Brain pericyte (primary cell): ENCODE measurements at regions not wholly inside any gene's neighbourhood (a gene's known extent, or its start where the extent isn't known, plus 50 kb on each side); places are given as distances from the start of the nearest gene placed in this dataset.

Experiments
- DNase-seq: peaks from one replicate; pipeline ENCODE4 v3.0.0-alpha.2; 2012; ENCODE audit warnings: low read depth, low spot score

DNA sequence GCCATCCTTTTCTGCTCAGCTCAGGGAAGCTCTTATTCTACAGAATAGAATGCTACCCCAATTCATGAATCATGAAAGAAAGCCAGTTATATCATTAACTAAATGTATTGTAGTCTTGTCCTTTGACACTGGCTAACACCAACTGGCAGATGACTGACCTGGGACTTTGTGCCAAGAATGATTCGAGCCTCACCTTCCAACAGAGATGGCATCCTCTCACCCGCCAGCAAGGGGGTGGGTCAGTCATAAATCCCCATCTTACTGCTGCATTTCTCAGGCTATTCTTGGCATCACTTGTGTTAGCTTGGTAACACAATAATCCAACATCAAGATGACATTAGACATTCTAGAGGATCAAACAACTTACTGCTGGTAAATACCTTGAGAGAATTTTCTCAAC, 1239.8 kb upstream of the MIR17HG start:
- DNase-seq: no peak

DNA sequence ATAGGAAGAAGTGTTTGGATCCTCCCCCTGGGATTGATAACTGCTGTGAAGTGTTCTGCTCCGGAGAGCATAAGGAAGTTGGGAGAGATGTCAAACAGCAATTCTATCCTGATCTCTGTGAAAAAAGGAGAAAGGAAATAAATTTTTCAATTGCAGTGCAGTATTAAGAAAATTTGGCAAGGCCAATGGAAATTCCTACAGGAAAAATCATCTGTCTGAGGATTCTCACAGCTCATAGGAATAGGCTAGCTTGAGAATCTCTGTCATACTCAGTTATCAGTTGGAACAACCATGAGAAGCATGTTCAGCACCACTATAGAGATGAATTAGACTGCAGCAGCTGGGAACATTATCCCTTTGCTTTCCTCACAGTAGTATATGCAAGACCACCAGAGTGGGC, 1238.9 kb upstream of the MIR17HG start:
- DNase-seq: no peak

DNA sequence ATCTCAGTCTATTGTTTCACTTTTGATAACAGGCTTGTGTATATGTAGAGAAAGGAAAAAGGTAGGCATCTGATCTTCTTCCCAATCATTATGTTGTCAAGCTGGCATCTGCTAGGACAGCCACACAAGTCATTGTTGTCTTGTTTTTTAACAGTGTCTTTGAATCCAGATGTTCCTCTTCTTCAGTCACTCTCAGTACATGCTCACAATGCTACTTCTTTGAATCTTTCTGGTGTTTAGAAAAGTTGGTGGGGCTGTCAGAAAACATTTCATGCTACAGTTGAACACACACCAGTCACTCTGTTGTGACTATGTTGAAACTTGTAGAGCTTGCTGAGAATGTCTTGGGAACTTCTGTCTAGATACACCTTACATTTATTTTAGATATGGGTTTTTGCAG, 1231.4 kb upstream of the MIR17HG start:
- DNase-seq: no peak

DNA sequence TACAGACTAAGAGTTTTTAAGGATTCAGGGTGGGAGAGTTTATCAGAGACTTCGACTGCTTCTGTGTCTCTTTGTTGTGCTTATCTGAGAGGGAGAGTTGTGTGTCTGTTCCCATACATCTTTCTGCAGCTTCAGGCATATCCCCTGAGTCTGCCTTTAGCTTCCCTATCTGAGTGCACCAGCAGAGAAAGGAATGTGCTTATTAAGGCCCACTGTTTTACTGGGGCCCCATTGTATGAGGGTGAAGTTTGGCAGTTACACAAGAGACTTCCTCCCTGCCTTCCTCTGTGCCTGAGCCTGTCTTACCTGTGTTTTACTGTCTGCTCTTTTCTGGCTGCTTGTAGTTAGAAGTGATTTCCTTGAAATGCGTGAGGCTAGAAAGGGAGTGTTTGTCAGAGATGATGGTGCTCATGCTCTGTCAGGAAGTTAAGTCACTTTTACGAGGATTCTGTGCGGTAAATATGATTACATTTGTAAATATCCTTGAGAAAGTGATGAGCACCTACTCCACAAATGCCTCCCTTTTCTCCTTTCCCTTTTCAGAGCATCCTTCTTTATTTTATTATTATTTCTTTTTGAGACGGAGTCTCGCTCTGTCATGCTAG, 1228.9 kb upstream of the MIR17HG start:
- DNase-seq: no peak

DNA sequence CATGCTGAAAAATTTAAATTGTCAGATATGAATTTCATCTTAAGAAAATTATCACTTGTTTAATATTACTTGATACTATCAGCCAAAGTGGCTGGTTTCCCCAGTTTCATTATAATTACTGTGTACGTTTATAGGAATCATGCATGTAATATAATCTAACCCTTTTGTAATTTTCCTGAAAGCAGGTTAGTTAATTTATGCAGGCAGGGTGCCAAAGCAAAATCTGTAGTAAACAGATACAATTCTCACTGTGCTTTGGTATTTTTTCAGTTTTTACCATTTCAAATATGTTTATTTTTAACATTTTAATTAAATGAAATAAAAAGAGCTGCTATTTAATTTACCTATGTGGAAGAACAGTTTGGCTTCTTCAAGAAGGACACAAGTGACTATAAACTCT, 1227.5 kb upstream of the MIR17HG start:
- DNase-seq: no peak

DNA sequence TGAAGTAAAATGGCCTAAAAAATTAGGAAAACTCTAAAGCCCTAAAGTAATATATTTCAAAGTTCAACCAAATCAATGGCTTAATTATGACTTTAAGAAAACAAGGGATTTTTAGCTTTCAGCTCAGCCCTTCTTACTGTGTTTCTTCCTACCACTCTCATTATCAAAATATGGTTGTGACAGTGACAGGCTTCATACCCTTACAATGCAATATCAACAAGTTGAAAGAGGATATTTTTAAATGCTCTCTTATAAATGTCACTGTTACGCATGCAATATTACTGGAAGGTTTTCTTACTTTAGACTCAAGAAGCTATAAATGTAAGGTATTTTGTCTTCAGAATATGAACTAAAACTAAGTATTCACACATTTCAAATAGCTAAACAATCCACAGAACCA, 1225.7 kb upstream of the MIR17HG start:
- no peak for DNase-seq

DNA sequence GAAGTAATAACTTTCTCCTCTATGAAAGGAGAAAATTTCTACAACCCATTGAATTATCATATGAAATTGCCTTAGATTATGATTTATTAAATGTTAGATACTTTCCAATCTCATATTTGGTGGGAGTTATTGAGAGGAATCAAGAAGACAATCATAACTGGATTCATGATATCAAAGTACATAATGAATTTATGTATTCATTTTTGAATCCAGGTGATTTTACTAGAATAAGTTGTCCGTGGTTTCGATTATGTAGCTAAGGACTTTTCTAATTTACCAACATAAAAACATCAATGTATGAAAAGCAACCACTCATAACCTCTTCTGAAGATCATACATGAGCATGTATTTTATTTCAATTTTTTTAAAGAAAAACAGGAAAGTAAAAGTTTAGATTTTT, 1225.0 kb upstream of the MIR17HG start:
- DNase-seq: no peak

DNA sequence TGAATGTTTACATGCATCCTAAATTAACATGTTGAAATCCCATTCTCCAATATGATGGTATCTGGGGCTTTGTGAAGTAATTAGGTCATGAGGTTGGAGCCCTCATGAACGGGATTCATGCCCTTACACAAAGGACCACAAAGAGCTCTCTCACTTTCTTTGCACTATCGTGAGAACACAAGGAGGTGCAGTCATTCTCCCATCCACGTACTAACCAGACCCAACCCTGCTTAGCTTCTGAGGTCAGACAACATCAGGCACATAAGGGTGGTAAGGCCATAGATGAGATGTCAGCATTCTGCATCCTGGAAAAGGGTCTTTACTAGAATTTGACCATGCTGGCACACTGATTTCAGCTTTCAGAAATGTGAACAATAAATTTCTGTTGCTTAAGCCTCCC, 1211.9 kb upstream of the MIR17HG start:
- no peak for DNase-seq

DNA sequence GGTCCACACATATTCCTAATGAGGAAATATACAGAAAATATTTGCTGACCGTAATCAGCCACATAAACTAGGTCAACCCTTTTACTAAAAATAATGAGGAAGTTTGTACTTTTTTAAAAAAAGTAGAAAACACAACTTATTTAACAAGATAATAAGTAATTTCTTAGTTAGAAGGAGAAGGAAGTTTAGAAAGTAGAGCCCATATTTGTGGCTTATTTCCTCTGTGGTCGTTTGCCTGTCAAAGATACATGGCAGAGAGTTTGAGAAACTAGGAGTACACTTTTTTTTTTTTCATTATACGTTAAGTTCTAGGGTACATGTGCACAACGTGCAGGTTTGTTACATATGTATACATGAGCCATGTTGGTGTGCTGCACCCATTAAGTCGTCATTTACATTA, 1205.2 kb upstream of the MIR17HG start:
- no peak for DNase-seq

DNA sequence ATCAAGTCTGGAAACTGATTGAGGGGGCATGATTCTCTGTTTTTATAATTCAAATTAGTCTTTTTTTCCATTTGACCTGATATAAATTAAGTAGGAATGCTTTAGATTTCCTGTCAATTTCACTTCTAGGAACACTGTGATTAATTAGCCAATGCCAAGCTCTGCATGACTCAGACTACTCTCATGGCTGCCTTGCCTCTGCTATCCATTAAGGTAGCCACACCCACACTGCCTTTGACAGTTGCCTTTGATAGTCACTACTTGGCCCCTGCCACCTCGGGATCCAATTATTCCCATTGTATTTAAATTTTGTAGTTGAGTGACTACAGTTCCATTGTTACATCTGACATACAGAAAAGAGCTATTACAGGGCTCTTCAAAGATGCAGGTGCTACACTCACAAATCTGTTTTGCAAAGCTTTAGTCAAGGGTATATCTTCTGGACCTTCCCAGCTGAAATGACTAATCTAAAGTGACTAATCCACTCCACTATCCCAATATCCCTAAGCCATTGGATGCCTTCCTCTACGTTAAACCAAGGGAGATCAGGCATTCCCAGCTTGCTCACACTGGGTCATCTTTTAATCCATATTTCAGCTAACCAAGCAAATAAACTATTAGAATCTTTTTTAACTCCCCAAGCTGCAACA, 1193.1 kb upstream of the MIR17HG start:
- DNase-seq: no peak

DNA sequence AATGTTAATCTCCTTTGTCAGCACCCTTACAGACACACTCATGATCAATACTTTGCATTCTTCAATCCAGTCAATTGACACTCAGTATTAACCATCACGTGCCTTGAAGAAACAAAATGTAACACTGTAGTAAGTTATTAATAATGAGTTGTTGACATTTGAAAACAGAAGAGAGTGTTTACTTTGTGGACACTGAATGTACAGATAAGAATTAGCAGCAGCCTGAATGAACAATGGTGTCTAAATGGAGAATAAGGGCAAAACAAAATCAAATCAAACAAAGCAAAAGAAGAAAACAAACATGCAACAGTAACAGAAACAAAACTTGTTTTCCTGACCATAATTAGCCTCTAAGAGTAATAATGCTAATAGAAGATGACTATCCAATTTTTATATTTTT, 1191.1 kb upstream of the MIR17HG start:
- no peak for DNase-seq

DNA sequence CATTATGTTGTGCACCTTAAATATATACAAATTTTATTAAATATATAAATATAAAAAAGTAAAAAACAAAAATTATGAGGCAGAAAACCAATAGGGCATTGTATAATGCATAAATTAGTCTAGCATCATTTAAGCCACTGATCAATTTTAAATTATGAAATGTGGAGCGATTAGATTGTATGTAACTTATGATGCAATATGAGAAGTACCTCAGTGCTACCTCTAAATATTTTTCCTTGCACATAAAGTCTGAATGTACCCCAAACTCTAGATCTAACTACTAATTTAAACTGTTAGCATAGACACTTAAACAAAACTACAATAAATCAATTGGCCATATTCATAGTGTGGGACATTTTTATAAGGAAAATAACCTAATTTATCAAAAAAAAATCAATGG, 1178.5 kb upstream of the MIR17HG start:
- DNase-seq: no peak

DNA sequence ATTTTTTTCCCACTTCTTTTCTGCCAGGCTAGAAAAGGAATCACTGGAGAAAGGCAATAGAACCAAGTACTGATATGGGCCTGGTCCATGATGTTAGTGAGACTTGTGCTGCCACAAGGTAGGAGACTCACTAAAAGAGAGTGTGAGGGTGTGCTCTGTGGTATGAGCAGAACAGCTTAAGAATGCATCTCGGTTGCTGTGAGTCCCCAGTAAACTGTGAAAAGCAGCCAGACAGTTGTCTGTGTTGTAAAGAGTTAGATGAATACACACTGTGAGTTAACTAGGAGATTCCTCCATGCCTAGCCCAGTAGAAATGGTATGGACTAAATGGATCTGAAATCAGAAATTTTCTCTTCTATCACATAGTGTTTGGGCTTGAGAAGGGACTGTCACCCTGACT, 1177.3 kb upstream of the MIR17HG start:
- DNase-seq: no peak

DNA sequence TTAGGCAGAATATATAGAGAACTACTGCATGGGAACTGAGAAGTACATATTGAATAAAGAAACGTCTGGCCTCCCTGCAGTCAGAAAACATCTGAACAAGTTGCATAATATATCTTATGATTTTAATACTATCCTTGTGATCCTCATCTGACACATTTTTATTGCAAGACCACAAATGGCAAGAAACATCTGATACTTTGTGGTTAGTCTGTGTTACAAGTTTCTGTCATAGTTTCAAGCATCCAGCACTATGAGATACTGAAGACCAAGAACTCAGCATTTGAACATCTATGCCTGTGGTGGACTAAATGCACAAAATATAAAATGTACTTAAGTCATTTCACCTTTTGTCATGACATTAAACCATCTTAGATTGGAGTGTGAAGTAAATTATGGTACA, 1175.8 kb upstream of the MIR17HG start:
- no peak for DNase-seq

DNA sequence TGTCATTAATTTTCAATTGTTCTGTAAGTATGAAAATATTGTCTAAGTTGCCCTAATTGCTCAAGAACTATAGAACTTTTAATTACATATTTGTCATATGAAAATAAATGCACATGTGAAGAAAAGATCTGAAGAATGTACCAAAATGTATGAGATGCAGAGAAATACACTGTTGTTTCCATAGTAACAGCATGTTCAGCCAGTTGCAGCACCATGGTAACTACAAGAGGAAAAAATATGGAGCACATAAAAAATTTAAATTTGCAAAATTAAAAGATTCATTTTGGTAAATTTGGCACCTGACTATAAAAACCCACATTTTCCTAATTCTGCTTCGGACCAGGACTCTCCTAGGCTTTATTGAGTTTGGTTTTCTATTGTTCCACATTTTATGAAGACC, 1170.0 kb upstream of the MIR17HG start:
- no peak for DNase-seq

DNA sequence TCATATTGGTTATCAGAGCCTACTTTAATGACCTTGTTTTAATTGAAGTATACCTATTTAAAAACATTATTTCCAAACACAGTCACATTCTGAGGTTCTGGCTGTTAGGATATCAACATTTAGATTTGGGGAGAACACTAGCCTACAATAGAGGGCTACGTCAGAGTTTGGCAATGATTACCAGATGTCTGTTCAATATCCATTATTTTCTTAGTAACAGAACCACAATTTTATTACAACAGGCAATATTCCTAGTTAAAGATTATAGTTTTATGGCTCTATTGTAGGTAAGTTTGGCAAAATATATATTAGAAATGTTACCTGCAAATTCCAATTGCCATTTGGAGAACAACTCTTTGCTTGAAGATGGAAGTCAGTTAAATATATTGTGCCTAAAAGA, 1163.1 kb upstream of the MIR17HG start:
- DNase-seq: no peak

DNA sequence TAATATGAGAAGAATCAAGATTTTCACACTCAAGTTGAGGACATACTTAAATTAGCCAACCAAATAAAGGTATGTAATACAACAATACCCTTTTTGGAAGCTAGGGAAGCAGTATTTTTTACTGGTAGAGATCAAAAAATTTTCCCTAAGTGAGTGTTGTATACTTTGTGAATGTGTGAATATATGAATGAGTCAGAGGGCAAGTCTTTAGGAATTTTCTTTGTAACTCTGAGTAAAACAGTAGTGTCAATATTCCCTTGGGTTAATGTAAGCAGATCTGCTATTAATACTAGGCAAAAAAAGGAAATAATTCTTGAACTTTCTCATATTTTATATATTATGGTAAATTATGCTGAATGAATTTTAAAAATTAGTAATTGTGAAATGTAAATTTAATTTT, 1161.8 kb upstream of the MIR17HG start:
- DNase-seq: no peak

DNA sequence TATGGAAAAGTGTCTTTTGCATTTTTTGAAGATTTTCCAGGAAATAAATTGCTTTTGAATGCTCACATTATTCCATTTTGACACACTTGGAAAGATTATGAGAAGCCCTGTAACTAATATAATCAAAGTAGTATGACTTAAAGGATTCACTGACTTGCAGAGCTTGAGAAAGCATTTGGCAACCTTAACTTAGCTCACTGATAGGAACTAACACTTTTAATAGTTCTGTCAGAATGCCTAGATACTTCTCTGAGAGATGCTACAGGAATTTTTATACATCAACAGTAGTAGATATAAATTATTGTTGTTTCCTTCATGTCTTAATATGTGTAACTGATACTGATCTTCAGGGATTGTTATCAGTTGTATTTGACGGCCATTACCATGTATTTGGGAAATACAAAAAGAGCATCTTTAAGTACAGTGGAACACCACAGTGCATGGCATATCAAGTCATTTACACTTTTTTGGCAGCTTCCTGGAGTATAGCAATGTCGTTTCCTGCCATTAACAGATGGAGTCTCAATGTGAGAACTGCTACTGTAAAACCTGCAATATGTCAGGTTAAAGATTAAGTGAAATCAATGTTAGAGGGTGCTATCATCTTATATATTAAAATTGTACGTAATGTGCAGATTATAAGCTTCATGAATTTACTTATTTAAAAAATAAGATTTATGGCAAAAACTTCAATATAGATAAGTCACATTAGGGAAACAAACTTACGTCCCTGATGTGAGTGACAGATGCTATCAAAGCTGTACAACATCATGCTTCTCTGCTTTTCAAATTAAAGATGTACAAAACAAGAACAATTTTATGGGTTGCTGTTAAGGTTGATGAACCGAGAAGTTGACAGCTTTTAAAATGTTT, 1159.8 kb upstream of the MIR17HG start:
- DNase-seq: no peak

DNA sequence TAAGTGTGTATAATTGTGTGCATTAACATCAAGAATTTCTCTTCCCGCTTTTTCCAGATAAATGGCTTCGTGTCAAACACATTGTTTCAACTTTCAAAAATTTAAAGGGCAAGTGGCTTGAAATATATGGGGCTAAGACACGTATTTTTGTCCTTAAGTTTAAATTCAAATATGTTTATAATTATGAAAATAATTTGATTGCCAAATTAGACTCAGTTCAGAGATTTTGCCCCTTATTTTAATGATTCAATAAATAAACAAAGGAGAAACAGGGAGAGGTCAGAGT, 1159.2 kb upstream of the MIR17HG start:
- DNase-seq: no peak

DNA sequence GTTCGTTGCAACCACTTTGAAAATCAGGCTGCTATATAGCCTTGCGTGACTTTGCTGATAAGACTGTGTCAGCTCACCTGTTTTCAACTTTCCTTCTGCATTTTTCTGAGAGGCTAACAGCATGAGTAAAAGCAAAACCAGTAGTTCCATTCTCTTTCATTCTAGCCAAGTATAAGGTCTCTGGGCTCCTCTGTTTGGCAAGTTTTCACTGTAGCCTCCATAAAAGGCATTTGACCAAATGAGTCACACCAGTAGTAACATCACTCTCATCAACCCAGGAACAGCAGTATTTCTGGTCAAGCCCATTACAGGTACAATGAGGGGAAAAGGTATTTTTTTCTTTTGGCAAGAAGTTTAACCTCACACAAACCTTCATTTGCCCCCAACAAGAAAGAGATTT, 1149.8 kb upstream of the MIR17HG start:
- DNase-seq: no peak

DNA sequence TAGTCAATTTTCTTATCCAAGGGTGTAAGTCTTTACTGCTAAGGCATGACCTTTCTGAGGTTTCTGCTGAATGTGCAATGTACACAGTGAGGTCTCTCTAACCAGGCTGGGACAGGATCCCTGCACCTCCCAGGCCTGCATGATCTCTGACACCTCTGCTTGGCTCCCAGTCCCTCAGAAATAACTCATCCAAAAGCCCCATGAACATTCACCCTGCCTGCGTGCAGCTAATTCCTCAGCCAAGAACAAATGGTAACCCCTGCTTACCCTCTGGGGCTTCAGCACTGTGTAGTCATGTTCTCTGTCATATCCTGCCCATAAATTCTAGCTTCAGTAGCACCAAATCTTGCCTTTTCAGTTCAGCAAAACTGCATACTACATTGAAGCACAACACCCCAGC, 1146.3 kb upstream of the MIR17HG start:
- DNase-seq: no peak

DNA sequence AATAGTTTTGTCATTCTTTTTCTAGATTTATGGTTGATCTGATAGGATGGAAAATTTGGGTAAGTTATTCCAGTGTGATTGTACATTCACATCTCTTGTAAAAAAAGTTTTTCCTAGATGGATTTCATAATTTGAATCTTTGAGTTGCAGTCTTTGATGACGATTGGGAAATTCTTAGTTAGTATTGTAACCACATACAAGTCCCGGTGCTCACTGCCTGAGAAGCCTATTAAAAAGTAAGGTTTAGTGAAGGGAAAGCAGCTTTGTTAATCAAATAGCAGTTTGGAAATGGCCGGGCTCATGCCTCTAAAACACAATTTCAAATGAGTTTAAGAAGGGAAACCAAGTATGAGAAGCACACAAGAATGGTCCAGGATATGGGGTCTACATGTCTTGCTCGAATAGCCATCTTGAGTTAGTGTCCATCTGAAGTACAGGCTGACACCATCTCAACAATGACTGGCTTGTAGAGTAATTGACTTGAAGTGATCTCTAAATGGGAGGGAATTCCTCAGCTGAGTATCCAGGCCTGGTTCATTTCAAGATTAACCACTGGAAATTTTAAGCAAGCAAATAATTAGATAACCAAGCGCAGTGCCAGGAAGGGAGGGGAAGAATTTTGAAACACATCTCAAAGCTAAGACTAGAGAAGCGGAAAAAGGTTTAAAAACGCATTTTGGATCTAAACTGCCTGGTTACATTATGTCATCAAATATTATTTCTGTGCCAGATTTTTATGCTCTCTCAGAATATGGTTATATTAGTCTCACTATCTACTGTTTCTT, 1145.6 kb upstream of the MIR17HG start:
- no peak for DNase-seq

DNA sequence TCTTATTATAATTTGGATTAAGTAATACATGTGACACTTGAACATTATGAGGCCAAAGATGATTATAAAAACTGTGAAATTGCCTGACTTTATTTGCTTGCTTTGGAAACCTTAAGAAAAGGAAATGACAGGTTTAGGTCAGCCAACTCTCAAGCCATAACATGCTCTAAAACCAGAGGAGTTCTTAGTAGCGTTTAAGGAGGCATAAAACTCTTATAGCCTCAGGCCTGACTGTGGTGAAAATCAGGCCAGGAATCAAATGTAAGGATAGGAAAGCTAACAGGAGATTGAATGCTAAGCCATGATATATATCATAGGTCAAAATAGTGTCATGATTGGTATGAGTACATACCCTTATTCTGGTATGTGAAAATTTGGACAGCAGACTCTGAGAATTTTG, 1142.4 kb upstream of the MIR17HG start:
- DNase-seq: no peak
